GM12878 (cell line): ENCODE measurements at regions not wholly inside any gene's neighbourhood (a gene's known extent, or its start where the extent isn't known, plus 50 kb on each side); places are given as distances from the start of the nearest gene placed in this dataset.

Source experiments
- ATAC-seq: fragments of 200-7000 bp; cut with Tn5 transposase; 3 replicates; pipeline ENCODE4 v1.9.1; 2020; ENCODE audit warnings: mild to moderate bottlenecking, moderate library complexity
- BruUV-seq: library from RNA; stranded (reverse); fragments of 400-500 nt; replicated peaks from 2 replicates; lab custom pipeline; 2021; lab: Mats Ljungman, UMichigan
- CTCF ChIA-PET: fragments of 300-600 bp; sonication (Branson Sonifier 250); formaldehyde crosslinking; extraction: SDS; loops from one replicate; lab custom pipeline; 2021; ENCODE audit warnings: inconsistent platforms; lab: Yijun Ruan, JAX
- POLR2A ChIA-PET: fragments of 350-600 bp; formaldehyde crosslinking; extraction: SDS; loops from one replicate; lab custom pipeline; 2021; ENCODE audit warnings: inconsistent platforms; lab: Charles Lee
- RAD21 ChIA-PET: fragments of 300-600 bp; sonication (Branson Sonifier 250); formaldehyde crosslinking; loops from one replicate; lab custom pipeline; 2023; ENCODE audit warnings: antibody characterized with exemption; ENCODE audit not compliant: unreplicated experiment; lab: Charles Lee
- SMC1A ChIA-PET: fragments of 300-600 bp; sonication (Branson Sonifier 250); formaldehyde crosslinking; loops from one replicate; lab custom pipeline; 2023; ENCODE audit not compliant: unreplicated experiment, uncharacterized antibody; lab: Charles Lee
- DNase-seq: peaks from one replicate; pipeline ENCODE4 v3.0.0-alpha.2; 2011; ENCODE audit warnings: low read depth, low spot score
- FAIRE-seq: peaks from 3 replicates; lab custom pipeline; 2011; peaks lifted over from hg19 to GRCh38; lab: Jason Lieb, UNC
- H2AFZ ChIP-seq: 2 replicates; pipeline ENCODE4 v1.6.0; 2011; ENCODE audit warnings: low read depth, low read length, control low read depth; ENCODE audit not compliant: control insufficient read depth
- H3K27ac ChIP-seq: 2 replicates; pipeline ENCODE4 v1.5.1; 2011; ENCODE audit warnings: control low read depth; ENCODE audit not compliant: control insufficient read depth, insufficient read depth
- H3K27me3 ChIP-seq, 2 experiments: replicated peaks in 1 of 2; 2 replicates each; pipeline versions ENCODE4 v1.6.0 to v1.6.1; 2011; ENCODE audit warnings: low read length in 1 of 2; ENCODE audit not compliant: control insufficient read depth in 2 of 2, insufficient read depth in 2 of 2
- H3K36me3 ChIP-seq, 2 experiments: 2 replicates each; pipeline ENCODE4 v1.5.1; 2011; ENCODE audit warnings: low read length in 1 of 2; ENCODE audit not compliant: control insufficient read depth in 2 of 2, insufficient read depth in 2 of 2
- H3K4me1 ChIP-seq: 2 replicates; pipeline ENCODE4 v1.6.1; 2011; ENCODE audit warnings: mild to moderate bottlenecking, low read length, moderate library complexity, mixed read lengths; ENCODE audit not compliant: control insufficient read depth, insufficient read depth
- H3K4me2 ChIP-seq: 2 replicates; pipeline ENCODE4 v1.6.0; 2011; ENCODE audit warnings: control low read depth; ENCODE audit not compliant: control insufficient read depth, insufficient read depth
- H3K4me3 ChIP-seq: fragments of 200-600 bp; sonication (generic); 2 replicates; pipeline ENCODE4 v1.5.1; 2016
- H3K79me2 ChIP-seq: 2 replicates; pipeline ENCODE4 v1.6.0; 2011; ENCODE audit warnings: low read length; ENCODE audit not compliant: control insufficient read depth, insufficient read depth
- H3K9ac ChIP-seq: 2 replicates; pipeline ENCODE4 v1.8.0; 2011; ENCODE audit warnings: low read length, control low read depth, mixed read lengths; ENCODE audit not compliant: control insufficient read depth, insufficient read depth
- H3K9me3 ChIP-seq: replicated peaks from 3 replicates; pipeline ENCODE4 v1.5.1; 2011; ENCODE audit warnings: mild to moderate bottlenecking, low read length; ENCODE audit not compliant: control insufficient read depth, insufficient read depth
- H4K20me1 ChIP-seq: 2 replicates; pipeline ENCODE4 v1.6.0; 2011; ENCODE audit not compliant: control insufficient read depth, insufficient read depth
- ATF7 ChIP-seq: fragments of 450-650 bp; IDR thresholded peaks from 2 replicates; pipeline ENCODE4 v1.6.1; 2016; ENCODE audit warnings: low read depth, mild to moderate bottlenecking
- BACH1 ChIP-seq: fragments of 450-650 bp; IDR thresholded peaks from 2 replicates; pipeline ENCODE4 v1.6.1; 2017; ENCODE audit warnings: mild to moderate bottlenecking, borderline replicate concordance
- BRCA1 ChIP-seq: IDR thresholded peaks from 2 replicates; pipeline ENCODE4 v1.6.1; 2011; ENCODE audit warnings: low read depth, low read length, improper control_type of control experiment
- CHD2 ChIP-seq: IDR thresholded peaks from 2 replicates; pipeline ENCODE4 v1.6.1; 2011; ENCODE audit warnings: low read depth, low read length, improper control_type of control experiment, borderline replicate concordance
- IKZF1 ChIP-seq: fragments of 450-650 bp; conservative IDR thresholded peaks from 2 replicates; pipeline ENCODE4 v1.6.1; 2017; ENCODE audit warnings: antibody characterized with exemption, mild to moderate bottlenecking
- MYB ChIP-seq: fragments of 150-350 bp; IDR thresholded peaks from 2 replicates; pipeline ENCODE4 v1.6.1; 2014; ENCODE audit warnings: mild to moderate bottlenecking, low read depth, low read length, borderline replicate concordance
- NFIC ChIP-seq: IDR thresholded peaks from 2 replicates; pipeline ENCODE4 v1.6.1; 2012; ENCODE audit warnings: low read depth, mild to moderate bottlenecking, inconsistent platforms, low read length, moderate library complexity
- PML ChIP-seq: IDR thresholded peaks from 2 replicates; pipeline ENCODE4 v1.6.1; 2012; ENCODE audit warnings: low read length, inconsistent platforms
- RELA ChIP-seq: fragments of 450-650 bp; IDR thresholded peaks from 2 replicates; pipeline ENCODE4 v1.8.0; 2014; ENCODE audit warnings: borderline replicate concordance; ENCODE audit not compliant: partially characterized antibody
- SIN3A ChIP-seq: IDR thresholded peaks from 2 replicates; pipeline ENCODE4 v1.6.1; 2012; ENCODE audit warnings: low read depth, low read length, improper control_type of control experiment
- SMAD1 ChIP-seq: fragments of 450-650 bp; IDR thresholded peaks from 2 replicates; pipeline ENCODE4 v1.6.1; 2018; ENCODE audit warnings: mild to moderate bottlenecking, low read depth; ENCODE audit not compliant: partially characterized antibody
- TARDBP ChIP-seq: IDR thresholded peaks from 2 replicates; pipeline ENCODE4 v1.6.1; 2016; ENCODE audit warnings: borderline replicate concordance
- ZNF207 ChIP-seq: fragments of 450-650 bp; IDR thresholded peaks from 2 replicates; pipeline ENCODE4 v1.6.1; 2014; ENCODE audit warnings: antibody characterized with exemption, mild to moderate bottlenecking, borderline replicate concordance
- WGBS: methylation state at CpG from one replicate; pipeline ENCODE4 v1.1.6; 2016; ENCODE audit warnings: low lambda C conversion rate; ENCODE audit not compliant: insufficient replicate concordance, insufficient coverage; ENCODE audit errors: missing lambda C conversion rate; 5-methylcytosine and 5-hydroxymethylcytosine counted together
- in situ Hi-C: fragments of 300-500 bp; cut with MboI; formaldehyde crosslinking; loops from 9 replicates; pipeline ENCODE4 v1.14.3; 2018; ENCODE audit warnings: mixed read lengths
- intact Hi-C: fragments of 100-400 bp; cut with micrococcal nuclease; formaldehyde crosslinking; loops from one replicate; pipeline ENCODE4 v1.14.2; 2022; ENCODE audit not compliant: unreplicated experiment

- no peaks in the 10 kb centered on the region for H3K4me1 ChIP-seq
- intact Hi-C loops, result no loop called here
- no peaks in the 10 kb centered on the region for H4K20me1 ChIP-seq
- H3K79me2 ChIP-seq, result no peaks in the 10 kb centered on the region
- no peak overlapping the region for H3K27ac ChIP-seq
- no peak overlapping the region for H3K4me3 ChIP-seq
- RAD21 ChIA-PET, result no interaction called here
- H3K9me3 ChIP-seq, result no peaks in the 10 kb centered on the region
- POLR2A ChIA-PET, result no interaction called here
- no peak overlapping the region for H3K9ac ChIP-seq
- BruUV-seq, result no TSS peak
- H2AFZ ChIP-seq, result no peak overlapping the region
- TF ChIP-seq BRCA1, result no peak
- TF ChIP-seq CHD2, result no peak
- no peak for TF ChIP-seq IKZF1
- TF ChIP-seq TARDBP, result no peak
- no peak for TF ChIP-seq SIN3A
- no peak for TF ChIP-seq RELA
- no peak for TF ChIP-seq PML
- no peak for TF ChIP-seq ATF7
- TF ChIP-seq BACH1, result no peak
- TF ChIP-seq MYB, result no peak
- TF ChIP-seq ZNF207, result no peak
- no peak for TF ChIP-seq NFIC
- TF ChIP-seq SMAD1, result no peak
- TF ChIP-seq, all 136 proteins: peak for 0
- 3% methylated on average over 3 of the region's 3 CpGs for WGBS
- ChIA-PET CTCF (no interaction called here), SMC1A (interaction anchor here (1.2 kb wide), 1 partner anchor 10 kb away, joined by 3 read pairs; no protein-coding TSS in a partner anchor)
- no peak for ATAC-seq
- Histone ChIP-seq H3K27me3 (no peaks in the 10 kb centered on the region), H3K36me3 (no peaks in the 10 kb centered on the region), H3K4me2 (no peak overlapping the region)
- no peak for DNase-seq
- FAIRE-seq, result no peak
- in situ Hi-C loops, result no loop called here
Measured at GRCh38 chr3:95120921-95121320, 1058.1 kb downstream of the NSUN3 start.
